ENCODE measurements at regions not wholly inside any gene's neighbourhood (a gene's known extent, or its start where the extent isn't known, plus 50 kb on each side); places are given as distances from the start of the nearest gene placed in this dataset.

GRCh38 chr11:112539741-112540140 is 279.1 kb upstream of the PLET1 start:
- no peak for DNase-seq (ENCODE audit: low spot score)

GRCh38 chr11:112540261-112540660 is 279.6 kb upstream of the PLET1 start:
- no peak for DNase-seq (ENCODE audit: low spot score)

GRCh38 chr11:112541140-112542046 is 280.7 kb upstream of the PLET1 start:
- DNase-seq (ENCODE audit: low spot score): no peak

- no peak for DNase-seq (ENCODE audit: low spot score)
Observed at GRCh38 chr11:112542479-112542878, 281.8 kb upstream of the PLET1 start.

GRCh38 chr11:112543390-112543789 is 282.7 kb upstream of the PLET1 start:
- no peak for DNase-seq (ENCODE audit: low spot score)

GRCh38 chr11:112548641-112549040 is 288.0 kb upstream of the PLET1 start:
- no peak for DNase-seq (ENCODE audit: low spot score)

- DNase-seq (ENCODE audit: low spot score): no peak
Observed at GRCh38 chr11:112553205-112553731, 292.6 kb upstream of the PLET1 start.

GRCh38 chr11:112554586-112554985 is 293.9 kb upstream of the PLET1 start:
- no peak for DNase-seq (ENCODE audit: low spot score)

- peak; percentile 37 for DNase-seq (ENCODE audit: low spot score)
Observed at GRCh38 chr11:112555491-112556364, 295.1 kb upstream of the PLET1 start.

GRCh38 chr11:112558691-112559090 is 298.0 kb upstream of the PLET1 start:
- DNase-seq (ENCODE audit: low spot score): no peak

- DNase-seq (ENCODE audit: low spot score): no peak
Observed at GRCh38 chr11:112563808-112564207, 303.1 kb upstream of the PLET1 start.

- DNase-seq (ENCODE audit: low spot score): peak; percentile 71
Observed at GRCh38 chr11:112564228-112564955, 303.7 kb upstream of the PLET1 start.

GRCh38 chr11:112565551-112565950 is 304.9 kb upstream of the PLET1 start:
- no peak for DNase-seq (ENCODE audit: low spot score)

GRCh38 chr11:112566124-112566523 is 305.5 kb upstream of the PLET1 start:
- no peak for DNase-seq (ENCODE audit: low spot score)

- DNase-seq (ENCODE audit: low spot score): no peak
Observed at GRCh38 chr11:112570333-112570732, 309.7 kb upstream of the PLET1 start.

GRCh38 chr11:112579282-112579681 is 318.6 kb upstream of the PLET1 start:
- no peak for DNase-seq (ENCODE audit: low spot score)

GRCh38 chr11:112580864-112581263 is 320.2 kb upstream of the PLET1 start:
- no peak for DNase-seq (ENCODE audit: low spot score)

GRCh38 chr11:112581747-112582146 is 321.1 kb upstream of the PLET1 start:
- DNase-seq (ENCODE audit: low spot score): no peak

- DNase-seq (ENCODE audit: low spot score): no peak
Observed at GRCh38 chr11:112582366-112582765, 321.7 kb upstream of the PLET1 start.

- no peak for DNase-seq (ENCODE audit: low spot score)
Observed at GRCh38 chr11:112583261-112583893, 322.7 kb upstream of the PLET1 start.

GRCh38 chr11:112584672-112585071 is 324.0 kb upstream of the PLET1 start:
- no peak for DNase-seq (ENCODE audit: low spot score)

Measured in AG08396 (cell line).